NB4 (cell line): ENCODE measurements at regions not wholly inside any gene's neighbourhood (a gene's known extent, or its start where the extent isn't known, plus 50 kb on each side); places are given as distances from the start of the nearest gene placed in this dataset.

Experiments
- CTCF ChIP-seq: IDR thresholded peaks from one replicate; pipeline ENCODE4 v1.5.1; 2012; ENCODE audit warnings: low read depth, low read length
- POLR2A ChIP-seq: IDR thresholded peaks from 2 replicates; pipeline ENCODE4 v1.6.1; 2011; ENCODE audit warnings: mild to moderate bottlenecking; ENCODE audit not compliant: insufficient read length; ENCODE audit errors: extremely low read depth

GRCh38 chr15:35783203-35783602 is 237.2 kb upstream of the DPH6 start:
- TF ChIP-seq CTCF = no peak
- no peak for TF ChIP-seq POLR2A
